ENCODE measurements at regions not wholly inside any gene's neighbourhood (a gene's known extent, or its start where the extent isn't known, plus 50 kb on each side); places are given as distances from the start of the nearest gene placed in this dataset.
"Not testable (repeated sequence)": the region's sequence is repeated elsewhere in the genome, so short reads cannot be mapped to it uniquely, and the experiment has no call there.

DNA sequence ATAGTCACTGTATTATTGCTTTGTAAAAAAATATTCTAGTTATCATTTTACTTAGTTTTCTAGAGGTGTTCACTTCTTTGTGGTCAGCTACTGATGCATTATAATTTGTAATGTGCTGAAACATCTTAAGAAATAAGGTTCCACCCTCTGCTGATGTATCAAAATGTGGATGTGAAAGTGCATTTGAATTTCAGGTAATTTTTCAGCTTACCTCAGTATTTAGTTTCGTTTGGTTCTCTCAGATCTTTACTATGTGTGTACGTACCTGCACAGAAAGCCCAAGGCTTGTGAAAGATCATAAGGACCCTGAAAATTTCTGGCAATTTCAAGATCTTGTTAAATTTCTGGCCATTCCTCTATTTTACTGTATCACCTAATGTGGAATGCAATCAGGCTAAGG is 542.3 kb upstream of the TPK1 start:
- TF ChIP-seq, protein P1, sequence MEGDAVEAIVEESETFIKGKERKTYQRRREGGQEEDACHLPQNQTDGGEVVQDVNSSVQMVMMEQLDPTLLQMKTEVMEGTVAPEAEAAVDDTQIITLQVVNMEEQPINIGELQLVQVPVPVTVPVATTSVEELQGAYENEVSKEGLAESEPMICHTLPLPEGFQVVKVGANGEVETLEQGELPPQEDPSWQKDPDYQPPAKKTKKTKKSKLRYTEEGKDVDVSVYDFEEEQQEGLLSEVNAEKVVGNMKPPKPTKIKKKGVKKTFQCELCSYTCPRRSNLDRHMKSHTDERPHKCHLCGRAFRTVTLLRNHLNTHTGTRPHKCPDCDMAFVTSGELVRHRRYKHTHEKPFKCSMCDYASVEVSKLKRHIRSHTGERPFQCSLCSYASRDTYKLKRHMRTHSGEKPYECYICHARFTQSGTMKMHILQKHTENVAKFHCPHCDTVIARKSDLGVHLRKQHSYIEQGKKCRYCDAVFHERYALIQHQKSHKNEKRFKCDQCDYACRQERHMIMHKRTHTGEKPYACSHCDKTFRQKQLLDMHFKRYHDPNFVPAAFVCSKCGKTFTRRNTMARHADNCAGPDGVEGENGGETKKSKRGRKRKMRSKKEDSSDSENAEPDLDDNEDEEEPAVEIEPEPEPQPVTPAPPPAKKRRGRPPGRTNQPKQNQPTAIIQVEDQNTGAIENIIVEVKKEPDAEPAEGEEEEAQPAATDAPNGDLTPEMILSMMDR (IDR thresholded peaks at IDR 0.05; ENCODE audit: insufficient read depth, low read length), result no peak
- DNase-seq (ENCODE audit: low read depth), result no peak
- H3K4me3 ChIP-seq (ENCODE audit: low read depth, low read length), result no peak overlapping the region

DNA sequence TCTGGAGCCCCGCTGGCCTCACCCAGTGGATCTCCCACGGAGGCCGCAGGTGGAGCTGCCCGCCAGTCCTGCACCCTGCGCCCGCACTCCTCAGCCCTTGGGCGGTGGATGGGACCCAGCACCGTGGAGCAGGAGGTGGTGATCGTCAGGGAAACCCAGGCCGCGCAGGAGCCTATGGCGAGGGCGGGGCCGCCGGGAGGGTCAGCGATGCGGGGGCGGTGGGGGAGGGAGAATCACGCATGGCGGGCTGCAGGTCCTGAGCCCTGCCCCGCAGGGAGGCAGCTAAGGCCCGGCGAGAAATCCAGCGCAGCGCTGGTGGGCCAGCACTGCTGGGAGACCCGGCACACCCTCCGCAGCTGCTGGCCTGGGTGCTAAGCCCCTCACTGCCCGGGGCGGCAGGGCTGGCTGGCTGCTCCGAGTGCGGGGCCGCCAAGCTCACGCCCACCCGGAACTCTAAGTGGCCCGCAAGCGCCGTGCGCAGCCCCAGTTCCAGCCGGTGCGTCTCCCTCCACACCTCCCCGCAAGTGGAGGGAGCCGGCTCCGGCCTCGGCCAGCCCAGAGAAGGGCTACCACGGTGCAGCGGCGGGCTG is 524.8 kb upstream of the TPK1 start:
- no peak overlapping the region for H3K4me3 ChIP-seq (ENCODE audit: low read depth, low read length)
- DNase-seq (ENCODE audit: low read depth), result no peak
- TF ChIP-seq, protein P1 (IDR thresholded peaks at IDR 0.05; ENCODE audit: insufficient read depth, low read length), result no peak

DNA sequence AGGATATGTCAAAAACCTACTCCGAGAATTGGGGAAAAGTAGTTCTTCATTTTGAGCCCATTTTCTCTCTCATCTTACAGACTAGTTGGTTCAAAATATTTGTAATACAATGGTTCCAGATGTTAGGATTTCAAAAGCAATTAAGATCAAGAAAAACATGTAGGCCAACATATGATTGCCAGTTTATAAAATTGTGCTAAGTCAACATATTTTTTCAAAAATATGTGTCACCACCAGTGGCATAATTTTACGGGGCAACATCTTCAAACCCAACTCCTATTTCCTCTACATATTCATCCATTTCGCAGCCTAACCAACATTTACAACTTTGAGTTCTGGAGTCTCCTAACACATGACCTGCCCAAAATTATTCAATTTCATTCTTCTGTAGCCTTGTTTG is 514.5 kb upstream of the TPK1 start:
- TF ChIP-seq, protein P1 (IDR thresholded peaks at IDR 0.05; ENCODE audit: insufficient read depth, low read length), result no peak
- no peak overlapping the region for H3K4me3 ChIP-seq (ENCODE audit: low read depth, low read length)
- no peak for DNase-seq (ENCODE audit: low read depth)

DNA sequence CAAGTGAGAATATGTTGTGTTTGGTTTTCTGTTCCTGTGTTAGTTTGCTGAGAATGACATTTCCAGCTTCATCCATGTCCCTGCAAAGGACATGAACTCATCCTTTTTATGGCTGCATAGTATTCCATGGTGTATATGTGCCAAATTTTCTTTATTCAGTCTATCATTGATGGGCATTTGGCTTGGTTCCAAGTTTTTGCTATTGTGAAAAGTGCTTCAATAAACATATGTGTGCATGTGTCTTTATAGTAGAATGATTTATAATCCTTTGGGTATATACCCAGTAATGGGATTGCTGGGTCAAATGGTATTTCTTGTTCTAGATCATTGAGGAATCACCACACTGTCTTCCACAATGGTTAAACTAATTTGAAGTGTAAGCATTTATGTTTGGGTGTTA is 513.6 kb upstream of the TPK1 start:
- DNase-seq (ENCODE audit: low read depth); H3K4me3 ChIP-seq (ENCODE audit: low read depth, low read length): not testable (repeated sequence)

DNA sequence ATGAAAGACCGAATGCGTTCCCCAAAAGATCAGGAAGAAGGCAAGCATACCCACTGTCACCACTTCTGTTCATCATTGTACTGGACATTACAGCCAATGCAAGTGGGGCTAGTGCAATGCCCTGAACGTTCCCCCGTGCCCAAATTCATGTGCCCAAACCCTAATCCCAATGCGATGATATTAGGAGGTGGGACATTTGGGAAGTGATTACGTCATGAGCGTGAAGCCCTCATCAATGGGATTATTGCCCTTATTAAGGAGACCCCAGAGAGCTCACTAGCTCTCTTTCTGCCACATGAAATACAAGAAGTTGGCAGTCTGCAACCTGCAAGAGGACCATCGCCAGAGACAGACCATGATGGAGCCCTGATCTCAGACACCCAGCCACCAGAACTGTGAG is 511.4 kb upstream of the TPK1 start:
- TF ChIP-seq, protein P1 (IDR thresholded peaks at IDR 0.05; ENCODE audit: insufficient read depth, low read length), result no peak
- no peak overlapping the region for H3K4me3 ChIP-seq (ENCODE audit: low read depth, low read length)
- DNase-seq (ENCODE audit: low read depth), result no peak

DNA sequence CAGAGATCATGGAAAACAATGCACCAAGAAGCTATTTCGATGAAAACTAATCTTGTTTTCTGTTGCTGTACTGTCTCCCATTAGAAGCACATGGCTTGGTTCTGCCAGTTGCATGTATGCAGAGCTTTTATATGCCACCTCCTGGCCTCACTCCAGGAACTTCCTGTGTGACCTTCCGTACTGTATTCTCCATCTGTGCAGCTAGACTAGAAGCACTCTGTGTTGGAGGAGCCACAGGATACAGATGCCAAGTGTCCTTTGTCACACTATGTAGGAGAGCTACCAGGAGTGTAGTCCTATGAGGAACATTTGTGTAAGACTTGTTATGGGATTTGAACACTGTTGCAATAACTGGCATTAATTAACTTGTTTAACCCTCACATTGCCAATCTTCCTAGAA is 503.5 kb upstream of the TPK1 start:
- TF ChIP-seq, protein P1 (IDR thresholded peaks at IDR 0.05; ENCODE audit: insufficient read depth, low read length), result no peak
- no peak overlapping the region for H3K4me3 ChIP-seq (ENCODE audit: low read depth, low read length)
- DNase-seq (ENCODE audit: low read depth), result no peak

DNA sequence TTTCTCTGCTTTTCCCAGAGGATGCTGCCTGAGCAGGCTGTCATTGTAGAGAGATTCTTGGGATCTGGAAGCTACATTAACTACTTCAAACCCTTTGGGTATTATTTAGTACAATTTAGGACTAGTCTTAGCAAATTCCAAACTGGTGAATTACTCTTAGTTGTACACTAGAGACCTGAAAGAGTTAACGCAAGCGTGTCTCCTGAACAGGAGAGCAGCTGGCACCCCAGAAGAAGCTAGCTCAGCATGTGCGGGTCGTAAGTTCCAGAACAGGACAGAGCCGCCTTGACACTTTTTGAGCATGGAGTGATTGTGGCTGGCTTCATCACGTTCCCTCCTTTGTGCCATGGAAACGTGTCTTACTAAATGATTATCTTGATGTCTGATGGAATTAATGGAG is 495.7 kb upstream of the TPK1 start:
- TF ChIP-seq, protein P1 (IDR thresholded peaks at IDR 0.05; ENCODE audit: insufficient read depth, low read length), result no peak
- DNase-seq (ENCODE audit: low read depth), result no peak
- no peak overlapping the region for H3K4me3 ChIP-seq (ENCODE audit: low read depth, low read length)
